GM12878 (cell line): ENCODE measurements at regions not wholly inside any gene's neighbourhood (a gene's known extent, or its start where the extent isn't known, plus 50 kb on each side); places are given as distances from the start of the nearest gene placed in this dataset.

Experiments
- ATAC-seq: fragments of 200-7000 bp; cut with Tn5 transposase; 3 replicates; pipeline ENCODE4 v1.9.1; 2020; ENCODE audit warnings: mild to moderate bottlenecking, moderate library complexity
- BruUV-seq: library from RNA; stranded (reverse); fragments of 400-500 nt; replicated peaks from 2 replicates; lab custom pipeline; 2021; lab: Mats Ljungman, UMichigan
- CTCF ChIA-PET: fragments of 300-600 bp; sonication (Branson Sonifier 250); formaldehyde crosslinking; extraction: SDS; loops from one replicate; lab custom pipeline; 2021; ENCODE audit warnings: inconsistent platforms; lab: Yijun Ruan, JAX
- POLR2A ChIA-PET: fragments of 350-600 bp; formaldehyde crosslinking; extraction: SDS; loops from one replicate; lab custom pipeline; 2021; ENCODE audit warnings: inconsistent platforms; lab: Charles Lee
- RAD21 ChIA-PET: fragments of 300-600 bp; sonication (Branson Sonifier 250); formaldehyde crosslinking; loops from one replicate; lab custom pipeline; 2023; ENCODE audit warnings: antibody characterized with exemption; ENCODE audit not compliant: unreplicated experiment; lab: Charles Lee
- SMC1A ChIA-PET: fragments of 300-600 bp; sonication (Branson Sonifier 250); formaldehyde crosslinking; loops from one replicate; lab custom pipeline; 2023; ENCODE audit not compliant: unreplicated experiment, uncharacterized antibody; lab: Charles Lee
- DNase-seq: peaks from one replicate; pipeline ENCODE4 v3.0.0-alpha.2; 2011; ENCODE audit warnings: low read depth, low spot score
- FAIRE-seq: peaks from 3 replicates; lab custom pipeline; 2011; peaks lifted over from hg19 to GRCh38; lab: Jason Lieb, UNC
- H2AFZ ChIP-seq: 2 replicates; pipeline ENCODE4 v1.6.0; 2011; ENCODE audit warnings: low read depth, low read length, control low read depth; ENCODE audit not compliant: control insufficient read depth
- H3K27ac ChIP-seq: 2 replicates; pipeline ENCODE4 v1.5.1; 2011; ENCODE audit warnings: control low read depth; ENCODE audit not compliant: control insufficient read depth, insufficient read depth
- H3K27me3 ChIP-seq, 2 experiments: replicated peaks in 1 of 2; 2 replicates each; pipeline versions ENCODE4 v1.6.0 to v1.6.1; 2011; ENCODE audit warnings: low read length in 1 of 2; ENCODE audit not compliant: control insufficient read depth in 2 of 2, insufficient read depth in 2 of 2
- H3K36me3 ChIP-seq, 2 experiments: 2 replicates each; pipeline ENCODE4 v1.5.1; 2011; ENCODE audit warnings: low read length in 1 of 2; ENCODE audit not compliant: control insufficient read depth in 2 of 2, insufficient read depth in 2 of 2
- H3K4me1 ChIP-seq: 2 replicates; pipeline ENCODE4 v1.6.1; 2011; ENCODE audit warnings: mild to moderate bottlenecking, low read length, moderate library complexity, mixed read lengths; ENCODE audit not compliant: control insufficient read depth, insufficient read depth
- H3K4me2 ChIP-seq: 2 replicates; pipeline ENCODE4 v1.6.0; 2011; ENCODE audit warnings: control low read depth; ENCODE audit not compliant: control insufficient read depth, insufficient read depth
- H3K4me3 ChIP-seq: fragments of 200-600 bp; sonication (generic); 2 replicates; pipeline ENCODE4 v1.5.1; 2016
- H3K79me2 ChIP-seq: 2 replicates; pipeline ENCODE4 v1.6.0; 2011; ENCODE audit warnings: low read length; ENCODE audit not compliant: control insufficient read depth, insufficient read depth
- H3K9ac ChIP-seq: 2 replicates; pipeline ENCODE4 v1.8.0; 2011; ENCODE audit warnings: low read length, control low read depth, mixed read lengths; ENCODE audit not compliant: control insufficient read depth, insufficient read depth
- H3K9me3 ChIP-seq: replicated peaks from 3 replicates; pipeline ENCODE4 v1.5.1; 2011; ENCODE audit warnings: mild to moderate bottlenecking, low read length; ENCODE audit not compliant: control insufficient read depth, insufficient read depth
- H4K20me1 ChIP-seq: 2 replicates; pipeline ENCODE4 v1.6.0; 2011; ENCODE audit not compliant: control insufficient read depth, insufficient read depth
- CBFB ChIP-seq: IDR thresholded peaks from 2 replicates; pipeline ENCODE4 v1.6.1; 2016; ENCODE audit warnings: antibody characterized with exemption, low read depth
- FOXM1 ChIP-seq: IDR thresholded peaks from 2 replicates; pipeline ENCODE4 v1.6.1; 2012; ENCODE audit warnings: low read depth, mild to moderate bottlenecking, inconsistent platforms, low read length, moderate library complexity
- GABPA ChIP-seq: IDR thresholded peaks from 2 replicates; pipeline ENCODE4 v1.6.1; 2014; ENCODE audit warnings: antibody characterized with exemption, low read depth, mild to moderate bottlenecking, inconsistent platforms
- HCFC1 ChIP-seq: fragments of 150-350 bp; IDR thresholded peaks from 2 replicates; pipeline ENCODE4 v1.6.1; 2014; ENCODE audit warnings: low read length
- JUNB ChIP-seq: IDR thresholded peaks from 2 replicates; pipeline ENCODE4 v1.6.1; 2016; ENCODE audit warnings: antibody characterized with exemption, mild to moderate bottlenecking
- ZNF217 ChIP-seq: fragments of 450-650 bp; IDR thresholded peaks from 2 replicates; pipeline ENCODE4 v1.6.1; 2017; ENCODE audit warnings: antibody characterized with exemption, mild to moderate bottlenecking
- ZNF622 ChIP-seq: fragments of 450-650 bp; IDR thresholded peaks from 2 replicates; pipeline ENCODE4 v1.6.1; 2017; ENCODE audit warnings: mild to moderate bottlenecking, inconsistent platforms
- ZSCAN29 ChIP-seq: fragments of 450-650 bp; IDR thresholded peaks from 2 replicates; pipeline ENCODE4 v1.6.1; 2017; ENCODE audit warnings: mild to moderate bottlenecking, moderate library complexity
- WGBS: methylation state at CpG from one replicate; pipeline ENCODE4 v1.1.6; 2016; ENCODE audit warnings: low lambda C conversion rate; ENCODE audit not compliant: insufficient replicate concordance, insufficient coverage; ENCODE audit errors: missing lambda C conversion rate; 5-methylcytosine and 5-hydroxymethylcytosine counted together
- in situ Hi-C: fragments of 300-500 bp; cut with MboI; formaldehyde crosslinking; loops from 9 replicates; pipeline ENCODE4 v1.14.3; 2018; ENCODE audit warnings: mixed read lengths
- intact Hi-C: fragments of 100-400 bp; cut with micrococcal nuclease; formaldehyde crosslinking; loops from one replicate; pipeline ENCODE4 v1.14.2; 2022; ENCODE audit not compliant: unreplicated experiment
- TF ChIP-seq, protein P1 (sequence below): fragments of 450-650 bp; formaldehyde crosslinking; IDR thresholded peaks from 2 replicates; pipeline ENCODE4 v1.4.0; 2022; ENCODE audit warnings: mild to moderate bottlenecking, moderate library complexity
- TF ChIP-seq, protein P2 (sequence below): fragments of 450-650 bp; IDR thresholded peaks from 2 replicates; pipeline ENCODE4 v1.6.1; 2017; ENCODE audit warnings: antibody characterized with exemption, mild to moderate bottlenecking, moderate library complexity
- TF ChIP-seq, protein P3 (sequence below): IDR thresholded peaks from 2 replicates; pipeline ENCODE4 v1.6.1; 2012; ENCODE audit warnings: low read length, inconsistent platforms

DNA sequence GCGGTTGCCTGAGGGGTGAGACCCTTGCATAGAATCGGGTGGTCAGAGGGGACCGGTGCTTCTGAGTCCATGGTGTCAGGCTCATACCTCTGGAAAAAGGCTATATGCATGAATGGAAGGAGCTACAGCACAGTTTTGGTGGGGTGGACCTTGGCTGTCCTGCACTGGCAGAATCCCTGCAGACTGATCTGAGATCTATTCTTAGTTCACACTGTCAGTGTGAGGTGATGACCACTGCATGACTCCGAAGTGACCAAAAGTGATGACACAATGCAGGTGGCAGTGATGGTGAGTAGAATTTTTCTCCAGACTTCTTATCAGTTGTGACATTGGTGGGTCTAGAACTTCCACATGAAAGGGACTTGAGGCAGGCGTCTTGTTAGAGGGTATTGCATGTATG lies 105.2 kb upstream of the SLC28A3 start:
- CTCF ChIA-PET, result no interaction called here
- 61% methylated on average over 5 of the region's 5 CpGs for WGBS
- Histone ChIP-seq H3K4me1 (no peaks in the 10 kb centered on the region), H3K9ac (no peak overlapping the region), H3K27me3 (peaks cover 0 to 3% of the 10 kb centered on the region in 2 experiments; a peak in 3 of 4 replicates), H3K36me3 (no peaks in the 10 kb centered on the region), H2AFZ (no peak overlapping the region), H3K9me3 (no peaks in the 10 kb centered on the region), H3K79me2 (no peaks in the 10 kb centered on the region), H3K27ac (no peak overlapping the region), H3K4me3 (no peak overlapping the region), H4K20me1 (no peaks in the 10 kb centered on the region), H3K4me2 (no peak overlapping the region)
- no peak for FAIRE-seq
- intact Hi-C loops, result no loop called here
- POLR2A ChIA-PET, result interaction anchor here (0.6 kb wide), 1 partner anchor 14 kb away, joined by 5 read pairs; no protein-coding TSS in a partner anchor
- in situ Hi-C loops, result no loop called here
- SMC1A ChIA-PET, result no interaction called here
- no peak for TF ChIP-seq ZNF622
- no peak for TF ChIP-seq CBFB
- TF ChIP-seq GABPA, result no peak
- TF ChIP-seq ZNF217, result no peak
- no peak for TF ChIP-seq JUNB
- TF ChIP-seq HCFC1, result no peak
- TF ChIP-seq ZSCAN29, result no peak
- TF ChIP-seq, protein P1, sequence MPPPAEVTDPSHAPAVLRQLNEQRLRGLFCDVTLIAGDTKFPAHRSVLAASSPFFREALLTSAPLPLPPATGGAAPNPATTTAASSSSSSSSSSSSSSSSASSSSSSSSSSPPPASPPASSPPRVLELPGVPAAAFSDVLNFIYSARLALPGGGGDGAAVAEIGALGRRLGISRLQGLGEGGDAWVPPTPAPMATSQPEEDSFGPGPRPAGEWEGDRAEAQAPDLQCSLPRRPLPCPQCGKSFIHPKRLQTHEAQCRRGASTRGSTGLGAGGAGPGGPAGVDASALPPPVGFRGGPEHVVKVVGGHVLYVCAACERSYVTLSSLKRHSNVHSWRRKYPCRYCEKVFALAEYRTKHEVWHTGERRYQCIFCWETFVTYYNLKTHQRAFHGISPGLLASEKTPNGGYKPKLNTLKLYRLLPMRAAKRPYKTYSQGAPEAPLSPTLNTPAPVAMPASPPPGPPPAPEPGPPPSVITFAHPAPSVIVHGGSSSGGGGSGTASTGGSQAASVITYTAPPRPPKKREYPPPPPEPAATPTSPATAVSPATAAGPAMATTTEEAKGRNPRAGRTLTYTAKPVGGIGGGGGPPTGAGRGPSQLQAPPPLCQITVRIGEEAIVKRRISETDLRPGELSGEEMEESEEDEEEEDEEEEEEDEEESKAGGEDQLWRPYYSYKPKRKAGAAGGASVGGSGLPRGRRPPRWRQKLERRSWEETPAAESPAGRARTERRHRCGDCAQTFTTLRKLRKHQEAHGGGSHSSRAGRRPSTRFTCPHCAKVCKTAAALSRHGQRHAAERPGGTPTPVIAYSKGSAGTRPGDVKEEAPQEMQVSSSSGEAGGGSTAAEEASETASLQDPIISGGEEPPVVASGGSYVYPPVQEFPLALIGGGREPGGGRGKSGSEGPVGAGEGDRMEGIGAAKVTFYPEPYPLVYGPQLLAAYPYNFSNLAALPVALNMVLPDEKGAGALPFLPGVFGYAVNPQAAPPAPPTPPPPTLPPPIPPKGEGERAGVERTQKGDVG, result no peak
- no peak for TF ChIP-seq FOXM1
- TF ChIP-seq, protein P2, sequence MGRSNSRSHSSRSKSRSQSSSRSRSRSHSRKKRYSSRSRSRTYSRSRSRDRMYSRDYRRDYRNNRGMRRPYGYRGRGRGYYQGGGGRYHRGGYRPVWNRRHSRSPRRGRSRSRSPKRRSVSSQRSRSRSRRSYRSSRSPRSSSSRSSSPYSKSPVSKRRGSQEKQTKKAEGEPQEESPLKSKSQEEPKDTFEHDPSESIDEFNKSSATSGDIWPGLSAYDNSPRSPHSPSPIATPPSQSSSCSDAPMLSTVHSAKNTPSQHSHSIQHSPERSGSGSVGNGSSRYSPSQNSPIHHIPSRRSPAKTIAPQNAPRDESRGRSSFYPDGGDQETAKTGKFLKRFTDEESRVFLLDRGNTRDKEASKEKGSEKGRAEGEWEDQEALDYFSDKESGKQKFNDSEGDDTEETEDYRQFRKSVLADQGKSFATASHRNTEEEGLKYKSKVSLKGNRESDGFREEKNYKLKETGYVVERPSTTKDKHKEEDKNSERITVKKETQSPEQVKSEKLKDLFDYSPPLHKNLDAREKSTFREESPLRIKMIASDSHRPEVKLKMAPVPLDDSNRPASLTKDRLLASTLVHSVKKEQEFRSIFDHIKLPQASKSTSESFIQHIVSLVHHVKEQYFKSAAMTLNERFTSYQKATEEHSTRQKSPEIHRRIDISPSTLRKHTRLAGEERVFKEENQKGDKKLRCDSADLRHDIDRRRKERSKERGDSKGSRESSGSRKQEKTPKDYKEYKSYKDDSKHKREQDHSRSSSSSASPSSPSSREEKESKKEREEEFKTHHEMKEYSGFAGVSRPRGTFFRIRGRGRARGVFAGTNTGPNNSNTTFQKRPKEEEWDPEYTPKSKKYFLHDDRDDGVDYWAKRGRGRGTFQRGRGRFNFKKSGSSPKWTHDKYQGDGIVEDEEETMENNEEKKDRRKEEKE, result no peak
- TF ChIP-seq, protein P3, sequence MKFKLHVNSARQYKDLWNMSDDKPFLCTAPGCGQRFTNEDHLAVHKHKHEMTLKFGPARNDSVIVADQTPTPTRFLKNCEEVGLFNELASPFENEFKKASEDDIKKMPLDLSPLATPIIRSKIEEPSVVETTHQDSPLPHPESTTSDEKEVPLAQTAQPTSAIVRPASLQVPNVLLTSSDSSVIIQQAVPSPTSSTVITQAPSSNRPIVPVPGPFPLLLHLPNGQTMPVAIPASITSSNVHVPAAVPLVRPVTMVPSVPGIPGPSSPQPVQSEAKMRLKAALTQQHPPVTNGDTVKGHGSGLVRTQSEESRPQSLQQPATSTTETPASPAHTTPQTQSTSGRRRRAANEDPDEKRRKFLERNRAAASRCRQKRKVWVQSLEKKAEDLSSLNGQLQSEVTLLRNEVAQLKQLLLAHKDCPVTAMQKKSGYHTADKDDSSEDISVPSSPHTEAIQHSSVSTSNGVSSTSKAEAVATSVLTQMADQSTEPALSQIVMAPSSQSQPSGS, result no peak
- DNase-seq, result no peak
- RAD21 ChIA-PET, result no interaction called here
- no peak for ATAC-seq
- BruUV-seq, result no TSS peak
